SK-N-SH (cell line): ENCODE measurements at regions not wholly inside any gene's neighbourhood (a gene's known extent, or its start where the extent isn't known, plus 50 kb on each side); places are given as distances from the start of the nearest gene placed in this dataset.

ENCODE experiments used
- CTCF ChIA-PET: fragments of 300-600, 350-600 bp; formaldehyde crosslinking; extraction: SDS; loops from one replicate; lab custom pipeline; 2021; lab: Yijun Ruan, JAX
- POLR2A ChIA-PET: fragments of 350-600 bp; sonication (Branson Sonifier 250); formaldehyde crosslinking; extraction: SDS; loops from one replicate; lab custom pipeline; 2020; ENCODE audit warnings: antibody characterized with exemption, inconsistent platforms; lab: Yijun Ruan, JAX
- DNase-seq: peaks from one replicate; pipeline ENCODE4 v3.0.0; 2012
- H2AFZ ChIP-seq: fragments of 200-600 bp; sonication (generic); 2 replicates; pipeline ENCODE4 v1.8.1; 2016; ENCODE audit warnings: antibody characterized with exemption, mild to moderate bottlenecking, low read depth
- H3F3A ChIP-seq: fragments of 200-600 bp; sonication (generic); replicated peaks from 2 replicates; pipeline ENCODE3; 2016; ENCODE audit warnings: antibody characterized with exemption, mild to moderate bottlenecking; ENCODE audit not compliant: insufficient read depth
- H3K27ac ChIP-seq, 2 experiments: fragments of 200-500 bp in 1 of 2; fragments of 200-600 bp in 1 of 2; sonication (Bioruptor generic) in 1 of 2; sonication (generic), shearing (Covaris generic) in 1 of 2; 2 replicates each; pipeline versions ENCODE4 v1.5.1 to v1.6.1; 2014 to 2016; ENCODE audit warnings: low read depth in 2 of 2, inconsistent platforms in 1 of 2, low read length in 1 of 2, mild to moderate bottlenecking in 1 of 2, mixed read lengths in 1 of 2
- H3K27me3 ChIP-seq: fragments of 200-600 bp; sonication (generic), shearing (Covaris generic); 2 replicates; pipeline ENCODE4 v1.6.1; 2016; ENCODE audit warnings: mixed run types; ENCODE audit not compliant: insufficient read depth
- H3K36me3 ChIP-seq, 2 experiments: fragments of 200-500 bp in 1 of 2; fragments of 200-600 bp in 1 of 2; sonication (Bioruptor generic) in 1 of 2; sonication (generic) in 1 of 2; replicated peaks in 1 of 2; 2 replicates each; pipeline versions ENCODE3 to v1.5.1; 2014 to 2016; ENCODE audit warnings: low read length in 1 of 2, mild to moderate bottlenecking in 1 of 2; ENCODE audit not compliant: insufficient read depth in 2 of 2, control insufficient read depth in 1 of 2
- H3K4me1 ChIP-seq, 2 experiments: fragments of 200-500 bp in 1 of 2; fragments of 200-600 bp in 1 of 2; sonication (Bioruptor generic) in 1 of 2; sonication (generic), shearing (Covaris generic) in 1 of 2; 2 replicates each; pipeline versions ENCODE4 v1.5.1 to v1.6.1; 2014 to 2016; ENCODE audit warnings: low read depth in 1 of 2, low read length in 1 of 2, mixed run types in 1 of 2; ENCODE audit not compliant: insufficient read depth in 2 of 2, control insufficient read depth in 1 of 2
- H3K4me2 ChIP-seq: fragments of 200-600 bp; sonication (generic), shearing (Covaris generic); 2 replicates; pipeline ENCODE4 v1.6.1; 2017; ENCODE audit warnings: mixed run types
- H3K4me3 ChIP-seq, 2 experiments: fragments of 200-500 bp in 1 of 2; fragments of 200-600 bp in 1 of 2; sonication (Bioruptor generic) in 1 of 2; sonication (generic), shearing (Covaris generic) in 1 of 2; 2 replicates each; pipeline versions ENCODE4 v1.5.1 to v1.8.1; 2014 to 2016; ENCODE audit warnings: low read depth in 2 of 2, inconsistent platforms in 1 of 2, low read length in 1 of 2, mild to moderate bottlenecking in 1 of 2, mixed read lengths in 1 of 2, moderate library complexity in 1 of 2
- H3K79me2 ChIP-seq: fragments of 200-600 bp; sonication (generic); 2 replicates; pipeline ENCODE4 v1.8.1; 2017; ENCODE audit warnings: mild to moderate bottlenecking; ENCODE audit not compliant: insufficient read depth
- H3K9ac ChIP-seq: fragments of 200-600 bp; sonication (generic); 2 replicates; pipeline ENCODE4 v1.6.1; 2017; ENCODE audit warnings: mixed run types
- H3K9me2 ChIP-seq: fragments of 200-600 bp; sonication (generic); 2 replicates; pipeline ENCODE4 v1.6.1; 2017; ENCODE audit warnings: mixed run types
- H3K9me3 ChIP-seq: fragments of 200-600 bp; sonication (generic); 2 replicates; pipeline ENCODE4 v1.6.1; 2017; ENCODE audit warnings: mixed run types, mild to moderate bottlenecking, moderate library complexity
- H4K20me1 ChIP-seq: fragments of 200-600 bp; sonication (generic); 2 replicates; pipeline ENCODE4 v1.6.1; 2017; ENCODE audit warnings: mild to moderate bottlenecking, mixed run types; ENCODE audit not compliant: insufficient read depth
- CHD2 ChIP-seq: fragments of 150-350 bp; IDR thresholded peaks from 2 replicates; pipeline ENCODE4 v1.6.1; 2018; ENCODE audit warnings: low read length; ENCODE audit not compliant: partially characterized antibody
- CTCF ChIP-seq: fragments of 200-600 bp; sonication (generic); IDR thresholded peaks from 2 replicates; pipeline ENCODE4 v1.6.1; 2017; ENCODE audit warnings: antibody characterized with exemption, mild to moderate bottlenecking, moderate library complexity
- ELF1 ChIP-seq: IDR thresholded peaks from 2 replicates; pipeline ENCODE4 v1.4.0; 2012
- EP300 ChIP-seq, 2 experiments: IDR thresholded peaks; 2 replicates each; pipeline versions ENCODE4 v1.4.0 to v1.6.1; 2012; ENCODE audit warnings: borderline replicate concordance in 1 of 2, low read depth in 1 of 2, low read length in 1 of 2
- GATA2 ChIP-seq: sonication (generic); formaldehyde crosslinking; IDR thresholded peaks from 2 replicates; pipeline ENCODE4 v1.5.0; 2020; ENCODE audit warnings: mild to moderate bottlenecking, missing genetic modification reagents
- JUND ChIP-seq: IDR thresholded peaks from 2 replicates; pipeline ENCODE4 v1.4.0; 2012
- MAX ChIP-seq: IDR thresholded peaks from 2 replicates; pipeline ENCODE4 v1.4.0; 2012; ENCODE audit warnings: low read depth
- RAD21 ChIP-seq: IDR thresholded peaks from 2 replicates; pipeline ENCODE4 v1.6.1; 2012; ENCODE audit warnings: mild to moderate bottlenecking, low read length
- RCOR1 ChIP-seq: fragments of 150-350 bp; IDR thresholded peaks from 2 replicates; pipeline ENCODE4 v1.6.1; 2017; ENCODE audit warnings: antibody characterized with exemption, low read length
- REST ChIP-seq: IDR thresholded peaks from 2 replicates; pipeline ENCODE4 v1.6.1; 2012; ENCODE audit warnings: mild to moderate bottlenecking, low read depth, low read length, moderate library complexity
- RXRA ChIP-seq: IDR thresholded peaks from 2 replicates; pipeline ENCODE4 v1.4.0; 2012; ENCODE audit warnings: low read depth, mild to moderate bottlenecking, borderline replicate concordance
- SIN3A ChIP-seq: IDR thresholded peaks from 2 replicates; pipeline ENCODE4 v1.6.1; 2012; ENCODE audit warnings: low read depth, mild to moderate bottlenecking, low read length, moderate library complexity, borderline replicate concordance
- TCF12 ChIP-seq: IDR thresholded peaks from 2 replicates; pipeline ENCODE4 v1.4.0; 2012
- TEAD4 ChIP-seq: IDR thresholded peaks from 2 replicates; pipeline ENCODE4 v1.4.0; 2012; ENCODE audit warnings: mild to moderate bottlenecking, borderline replicate concordance; ENCODE audit not compliant: insufficient read depth
- ZBTB33 ChIP-seq: IDR thresholded peaks from 2 replicates; pipeline ENCODE4 v1.4.0; 2012; ENCODE audit warnings: low read depth, borderline replicate concordance
- WGBS: methylation state at CpG from one replicate; pipeline ENCODE4 v1.1.6; 2017; ENCODE audit warnings: low lambda C conversion rate; 5-methylcytosine and 5-hydroxymethylcytosine counted together

GRCh38 chr2:103176294-103176915 lies 414.6 kb downstream of the TMEM182 start:
- Histone ChIP-seq H2AFZ (no peak overlapping the region), H3K9me3 (no peaks in the 10 kb centered on the region), H3K4me1 (no peaks in the 10 kb centered on the region), H3K27me3 (no peaks in the 10 kb centered on the region; the same call in 1 of the 2 replicates), H3K36me3 (no peaks in the 10 kb centered on the region), H3K27ac (no peak overlapping the region), H3K4me3 (no peak overlapping the region), H3K9me2 (no peaks in the 10 kb centered on the region), H3F3A (no peaks in the 10 kb centered on the region), H4K20me1 (no peaks in the 10 kb centered on the region), H3K4me2 (no peak overlapping the region), H3K9ac (no peak overlapping the region), H3K79me2 (no peaks in the 10 kb centered on the region)
- no peak for TF ChIP-seq CTCF
- DNase-seq, result no peak
- POLR2A ChIA-PET, result no interaction called here
- WGBS, result 14% methylated on average over 15 of the region's 15 CpGs
- CTCF ChIA-PET, result interaction anchor here (0.8 to 1.5 kb wide), 2 partner anchors 15 to 1798 kb away, joined by 3 to 4 read pairs; no protein-coding TSS in a partner anchor

GRCh38 chr2:103179798-103180197 lies 418.0 kb downstream of the TMEM182 start:
- no peak overlapping the region for H2AFZ ChIP-seq
- no peaks in the 10 kb centered on the region for H3K36me3 ChIP-seq
- 0% methylated on average over 3 of the region's 3 CpGs for WGBS
- TF ChIP-seq RAD21, result no peak
- TF ChIP-seq REST, result no peak
- TF ChIP-seq RXRA, result no peak
- TF ChIP-seq TEAD4, result no peak
- TF ChIP-seq ZBTB33, result no peak
- TF ChIP-seq ELF1, result no peak
- TF ChIP-seq GATA2, result no peak
- TF ChIP-seq JUND, result no peak
- no peak for TF ChIP-seq RCOR1
- no peak for TF ChIP-seq MAX
- no peak for TF ChIP-seq EP300 (IDR thresholded peaks at IDR 0.05; ENCODE audit: borderline replicate concordance in 1 of 2, low read depth in 1 of 2, low read length in 1 of 2)
- no peak for TF ChIP-seq SIN3A
- no peak for TF ChIP-seq CHD2
- TF ChIP-seq TCF12, result no peak
- TF ChIP-seq, all 33 proteins: peak for 0
- H3K27me3 ChIP-seq, result no peaks in the 10 kb centered on the region; the same call in 1 of the 2 replicates
- H3K79me2 ChIP-seq, result no peaks in the 10 kb centered on the region
- H4K20me1 ChIP-seq, result no peaks in the 10 kb centered on the region
- H3K9ac ChIP-seq, result no peak overlapping the region
- no peak overlapping the region for H3K27ac ChIP-seq
- H3K4me1 ChIP-seq, result no peaks in the 10 kb centered on the region
- ChIA-PET CTCF (interaction anchor here (0.6 to 1.0 kb wide), 2 partner anchors 18 to 19 kb away, joined by 3 read pairs; no protein-coding TSS in a partner anchor), POLR2A (no interaction called here)
- H3K4me3 ChIP-seq, result no peak overlapping the region
- no peaks in the 10 kb centered on the region for H3K9me2 ChIP-seq
- no peak for DNase-seq
- no peak overlapping the region for H3K4me2 ChIP-seq
- no peaks in the 10 kb centered on the region for H3K9me3 ChIP-seq
- no peaks in the 10 kb centered on the region for H3F3A ChIP-seq
